MM.1S (cell line): ENCODE measurements at regions not wholly inside any gene's neighbourhood (a gene's known extent, or its start where the extent isn't known, plus 50 kb on each side); places are given as distances from the start of the nearest gene placed in this dataset.

Experiments used
- DNase-seq: peaks from one replicate; pipeline ENCODE4 v3.0.0-alpha.2; 2015
- H2AFZ ChIP-seq: fragments of 300-600 bp; sonication (generic); 2 replicates; pipeline ENCODE4 v1.6.0; 2016; ENCODE audit warnings: antibody characterized with exemption, low read length
- H3F3A ChIP-seq: fragments of 300-600 bp; sonication (generic); 2 replicates; pipeline ENCODE4 v1.6.1; 2016; ENCODE audit warnings: mild to moderate bottlenecking, antibody characterized with exemption, low read length, moderate library complexity, mixed read lengths; ENCODE audit not compliant: insufficient read depth
- H3K27ac ChIP-seq: fragments of 300-600 bp; sonication (generic); 2 replicates; pipeline ENCODE4 v1.5.1; 2016; ENCODE audit warnings: mild to moderate bottlenecking, low read length
- H3K27me3 ChIP-seq: fragments of 300-600 bp; sonication (generic); replicated peaks from 2 replicates; pipeline ENCODE4 v1.6.0; 2016; ENCODE audit warnings: low read length; ENCODE audit not compliant: insufficient read depth
- H3K36me3 ChIP-seq: fragments of 300-600 bp; sonication (generic); replicated peaks from 2 replicates; pipeline ENCODE4 v1.6.1; 2016; ENCODE audit warnings: mild to moderate bottlenecking, low read length, mixed read lengths; ENCODE audit not compliant: insufficient read depth
- H3K4me1 ChIP-seq: fragments of 300-600 bp; sonication (generic); 2 replicates; pipeline ENCODE4 v1.6.1; 2016; ENCODE audit warnings: low read length, mixed read lengths
- H3K4me2 ChIP-seq: fragments of 300-600 bp; sonication (generic); 2 replicates; pipeline ENCODE4 v1.6.0; 2016; ENCODE audit warnings: low read depth, low read length
- H3K4me3 ChIP-seq: fragments of 300-600 bp; sonication (generic); 2 replicates; pipeline ENCODE4 v1.5.1; 2016; ENCODE audit warnings: low read length, mixed read lengths
- H3K79me2 ChIP-seq: fragments of 300-600 bp; sonication (generic); 2 replicates; pipeline ENCODE4 v1.6.1; 2016; ENCODE audit warnings: mixed run types, low read length, mixed read lengths
- H3K9ac ChIP-seq: fragments of 300-600 bp; sonication (generic); 2 replicates; pipeline ENCODE4 v1.6.1; 2016; ENCODE audit warnings: low read length, mixed read lengths
- H3K9me2 ChIP-seq: fragments of 300-600 bp; sonication (generic); replicated peaks from 2 replicates; pipeline ENCODE4 v1.6.1; 2016; ENCODE audit warnings: mild to moderate bottlenecking, low read length, mixed read lengths; ENCODE audit not compliant: insufficient read depth
- H3K9me3 ChIP-seq: fragments of 300-600 bp; sonication (generic); replicated peaks from 2 replicates; pipeline ENCODE4 v1.6.1; 2016; ENCODE audit warnings: mild to moderate bottlenecking, low read length, mixed read lengths; ENCODE audit not compliant: insufficient read depth
- H4K20me1 ChIP-seq: fragments of 300-600 bp; sonication (generic); 2 replicates; pipeline ENCODE4 v1.6.1; 2016; ENCODE audit warnings: mild to moderate bottlenecking, low read length, moderate library complexity, mixed read lengths; ENCODE audit not compliant: insufficient read depth
- EZH2 ChIP-seq: fragments of 300-600 bp; sonication (generic); optimal IDR thresholded peaks from 2 replicates; pipeline ENCODE3; 2017; ENCODE audit warnings: low read depth, mild to moderate bottlenecking, antibody characterized with exemption, low read length, mixed read lengths
- EZH2phosphoT487 ChIP-seq: fragments of 300-600 bp; sonication (generic); IDR thresholded peaks from 2 replicates; pipeline ENCODE4 v1.6.1; 2018; ENCODE audit warnings: antibody characterized with exemption, low read length
- TF ChIP-seq, protein P1 (sequence below): fragments of 300-600 bp; sonication (generic); IDR thresholded peaks from 2 replicates; pipeline ENCODE4 v1.5.1; 2016; ENCODE audit warnings: antibody characterized with exemption, low read length, mixed read lengths

DNA sequence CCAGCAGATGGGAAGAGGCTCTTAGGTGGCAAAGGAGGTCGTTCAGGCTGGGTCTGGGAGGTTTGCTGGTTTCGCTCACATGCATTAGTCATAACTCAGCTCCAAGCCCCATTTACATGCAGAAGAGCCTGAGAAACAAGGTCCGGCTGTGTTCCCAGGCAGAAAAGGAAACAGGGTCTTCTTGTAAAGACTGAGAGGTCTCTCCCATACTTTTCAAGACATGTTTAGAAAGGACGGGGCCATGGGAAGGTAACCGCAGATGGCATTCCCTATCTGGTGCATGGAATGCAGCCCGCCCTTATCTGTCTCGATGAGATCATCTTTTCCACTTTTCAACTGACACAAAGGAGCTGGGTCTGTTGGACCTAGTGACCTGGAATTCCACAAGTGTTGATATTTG lies 389.0 kb upstream of the CDH11 start:
- H3F3A ChIP-seq = no peaks in the 10 kb centered on the region
- TF ChIP-seq, protein P1, sequence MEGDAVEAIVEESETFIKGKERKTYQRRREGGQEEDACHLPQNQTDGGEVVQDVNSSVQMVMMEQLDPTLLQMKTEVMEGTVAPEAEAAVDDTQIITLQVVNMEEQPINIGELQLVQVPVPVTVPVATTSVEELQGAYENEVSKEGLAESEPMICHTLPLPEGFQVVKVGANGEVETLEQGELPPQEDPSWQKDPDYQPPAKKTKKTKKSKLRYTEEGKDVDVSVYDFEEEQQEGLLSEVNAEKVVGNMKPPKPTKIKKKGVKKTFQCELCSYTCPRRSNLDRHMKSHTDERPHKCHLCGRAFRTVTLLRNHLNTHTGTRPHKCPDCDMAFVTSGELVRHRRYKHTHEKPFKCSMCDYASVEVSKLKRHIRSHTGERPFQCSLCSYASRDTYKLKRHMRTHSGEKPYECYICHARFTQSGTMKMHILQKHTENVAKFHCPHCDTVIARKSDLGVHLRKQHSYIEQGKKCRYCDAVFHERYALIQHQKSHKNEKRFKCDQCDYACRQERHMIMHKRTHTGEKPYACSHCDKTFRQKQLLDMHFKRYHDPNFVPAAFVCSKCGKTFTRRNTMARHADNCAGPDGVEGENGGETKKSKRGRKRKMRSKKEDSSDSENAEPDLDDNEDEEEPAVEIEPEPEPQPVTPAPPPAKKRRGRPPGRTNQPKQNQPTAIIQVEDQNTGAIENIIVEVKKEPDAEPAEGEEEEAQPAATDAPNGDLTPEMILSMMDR = no peak
- TF ChIP-seq EZH2 (no peak), EZH2phosphoT487 (no peak)
- no peaks in the 10 kb centered on the region for H3K9me2 ChIP-seq
- no peak for DNase-seq
- no peaks in the 10 kb centered on the region for H3K9me3 ChIP-seq
- no peaks in the 10 kb centered on the region for H4K20me1 ChIP-seq
- no peak overlapping the region for H3K4me3 ChIP-seq
- H3K27me3 ChIP-seq = no peaks in the 10 kb centered on the region
- H3K9ac ChIP-seq = no peak overlapping the region
- no peaks in the 10 kb centered on the region for H3K36me3 ChIP-seq
- no peak overlapping the region for H3K27ac ChIP-seq
- H2AFZ ChIP-seq = no peak overlapping the region
- H3K4me2 ChIP-seq = no peak overlapping the region
- no peaks in the 10 kb centered on the region for H3K4me1 ChIP-seq
- H3K79me2 ChIP-seq = no peaks in the 10 kb centered on the region

DNA sequence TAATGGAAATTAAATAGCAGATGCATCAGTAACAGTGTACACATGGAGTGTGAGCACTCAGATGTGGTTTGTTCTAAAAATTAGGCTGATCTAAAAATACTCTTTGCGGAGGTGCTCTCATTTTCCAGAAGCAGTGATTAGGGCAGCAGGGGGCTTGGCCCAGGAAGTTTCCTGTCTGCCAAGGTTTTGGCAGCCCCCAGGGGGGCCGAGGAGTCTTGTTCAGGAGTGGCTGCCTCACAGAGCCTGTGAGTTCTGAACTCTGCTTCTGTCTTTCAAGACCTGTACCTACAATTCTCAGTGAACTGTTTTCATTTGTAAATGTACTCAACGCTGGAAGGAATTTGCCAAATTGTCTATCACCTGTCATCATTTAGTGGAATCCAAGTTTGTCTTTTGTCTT lies 388.4 kb upstream of the CDH11 start:
- Histone ChIP-seq H3K4me3 (no peak overlapping the region), H3K4me2 (no peak overlapping the region), H3K27ac (no peak overlapping the region), H3K27me3 (no peaks in the 10 kb centered on the region), H4K20me1 (no peaks in the 10 kb centered on the region), H3K9me3 (no peaks in the 10 kb centered on the region), H2AFZ (no peak overlapping the region), H3F3A (no peaks in the 10 kb centered on the region), H3K9ac (no peak overlapping the region), H3K79me2 (no peaks in the 10 kb centered on the region), H3K9me2 (no peaks in the 10 kb centered on the region), H3K36me3 (no peaks in the 10 kb centered on the region), H3K4me1 (no peaks in the 10 kb centered on the region)
- DNase-seq = no peak
- TF ChIP-seq EZH2 (no peak), EZH2phosphoT487 (no peak)
- TF ChIP-seq, protein P1 = no peak

DNA sequence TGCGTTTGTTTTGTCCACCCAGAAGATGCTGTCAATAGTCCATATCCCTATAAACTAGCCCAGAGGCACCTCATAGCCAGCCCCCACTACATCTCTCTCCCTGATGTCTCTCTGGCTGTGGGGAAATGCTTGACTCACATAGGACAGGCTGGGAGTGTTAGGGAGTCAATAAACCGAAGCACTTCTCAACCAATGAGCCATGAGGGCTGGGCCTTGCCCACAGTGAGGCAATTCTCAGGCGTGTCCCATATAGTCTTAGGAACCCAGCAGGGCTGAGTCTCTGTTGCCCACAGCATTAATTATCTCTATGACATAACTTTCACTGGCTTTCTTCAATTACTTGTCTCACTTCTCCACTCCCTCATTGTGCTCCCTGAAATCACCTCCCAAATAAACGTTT lies 387.3 kb upstream of the CDH11 start:
- Histone ChIP-seq H2AFZ (no peak overlapping the region), H3K9me2 (no peaks in the 10 kb centered on the region), H3F3A (no peaks in the 10 kb centered on the region), H3K36me3 (no peaks in the 10 kb centered on the region), H3K27ac (no peak overlapping the region), H3K4me3 (no peak overlapping the region), H3K4me1 (no peaks in the 10 kb centered on the region), H3K9me3 (no peaks in the 10 kb centered on the region), H3K9ac (no peak overlapping the region), H4K20me1 (no peaks in the 10 kb centered on the region), H3K27me3 (no peaks in the 10 kb centered on the region), H3K4me2 (no peak overlapping the region), H3K79me2 (no peaks in the 10 kb centered on the region)
- no peak for DNase-seq
- TF ChIP-seq, protein P1 = no peak
- TF ChIP-seq EZH2 = no peak
- no peak for TF ChIP-seq EZH2phosphoT487
